Heart right ventricle (tissue), 16 donors: ENCODE measurements at regions not wholly inside any gene's neighbourhood (a gene's known extent, or its start where the extent isn't known, plus 50 kb on each side); places are given as distances from the start of the nearest gene placed in this dataset.

Experiments
- ATAC-seq, 8 donors: fragments of 200-7000 bp; cut with Tn5 transposase; one replicate each; pipeline ENCODE4 v1.9.1; 2020; ENCODE audit warnings: mild to moderate bottlenecking in 8 of 8, moderate library complexity in 8 of 8, moderate number of reproducible peaks in 1 of 8
- DNase-seq, 2 donors: peaks; one replicate each; pipeline ENCODE4 v3.0.0-alpha.2; 2020
- H3K27ac ChIP-seq, 10 donors: fragments of 200-600 bp; sonication (generic) in 2 of 10; one replicate each; pipeline versions ENCODE4 v1.5.0 to v1.8.0; 2020 to 2022; ENCODE audit warnings: mild to moderate bottlenecking in 3 of 10
- H3K27me3 ChIP-seq, 7 donors: fragments of 200-600 bp; one replicate each; pipeline ENCODE4 v1.8.0; 2021 to 2022; ENCODE audit warnings: mild to moderate bottlenecking in 2 of 7
- H3K36me3 ChIP-seq, 9 donors: fragments of 200-600 bp; sonication (generic) in 1 of 9; one replicate each; pipeline versions ENCODE4 v1.5.0 to v1.8.0; 2020 to 2022; ENCODE audit warnings: mild to moderate bottlenecking in 2 of 9
- H3K4me1 ChIP-seq, 9 donors: fragments of 200-600 bp; sonication (generic) in 1 of 9; one replicate each; pipeline versions ENCODE4 v1.5.0 to v1.8.0; 2020 to 2022; ENCODE audit warnings: mild to moderate bottlenecking in 4 of 9
- H3K4me3 ChIP-seq, 10 donors: fragments of 200-600 bp; sonication (generic) in 2 of 10; one replicate each; pipeline versions ENCODE4 v1.5.0 to v1.8.0; 2020 to 2022; ENCODE audit warnings: mild to moderate bottlenecking in 7 of 10, moderate library complexity in 2 of 10
- H3K9me3 ChIP-seq, 11 donors: fragments of 200-600 bp in 10 of 11; sonication (generic) in 2 of 11; one replicate each; pipeline versions ENCODE4 v1.5.0 to v1.8.0; 2013 to 2022; ENCODE audit warnings: mild to moderate bottlenecking in 2 of 11, control low read depth in 1 of 11, moderate library complexity in 1 of 11
- CTCF ChIP-seq, 9 donors: fragments of 200-600 bp; sonication (generic) in 2 of 9; IDR thresholded peaks; one replicate each; pipeline versions ENCODE4 v1.5.0 to v1.8.0; 2021 to 2022; ENCODE audit warnings: antibody characterized with exemption in 9 of 9, mild to moderate bottlenecking in 5 of 9, moderate library complexity in 1 of 9
- WGBS, 2 donors: extraction: QIAGEN DNeasy Blood & Tissue Kit; methylation state at CpG; one replicate each; pipeline ENCODE4 v1.1.7; 2013; ENCODE audit warnings: inconsistent platforms in 1 of 2; 5-methylcytosine and 5-hydroxymethylcytosine counted together
- intact Hi-C, 10 donors: fragments of 100-400 bp; cut with DNase I; formaldehyde crosslinking; loops; one replicate each; pipeline versions ENCODE4 v1.11.1 to v1.14.2; 2022
- donor health status: Arrhythmogenic right ventricular cardiomyopathy.
- donor health status: ischemic (EF 13 %, LVEDD 7.1; RV severe dilation, severe dysfunction).
- donor health status: healthy with polysubstance abuse.
- donor health status: DM: no; HTN: yes; CAD: no.
- donor health status: DM: no; HTN: no; CAD: no.
- donor health status: ischemic (EF 25% LVEDD 6.9; RV normal size, moderate dysfunction).
- donor health status: ischemic (EF 25% LVEDD 5.7; RV mildly dilated, moderate dysfunction).
- donor health status: healthy.
- donor health status: DM: yes; HTN: yes; CAD: no.
- donor health status: Ischemic cardiomyopathy.
- donor health status: ischemic (EF 35%, LVEDD 5.7; RV mildly dilated, moderate dysfunction).
- donor health status: nonischemic (EF 11% LVEDD 7.7; RV severe dilation, severe dysfunction).
- donor health status: DM: yes; HTN: yes; CAD: no.
- donor health status: PGD.
- donor health status: ischemic (EF 29% LVEDD 5.4; RV normal size, mild dysfunction).
- donor health status: nonischemic (EF 23%, LVEDD 6.1; RV moderate dilation, normal function).

GRCh38 chr3:59514865-59515482 is 465.1 kb upstream of the CFAP20DC start:
- no peaks in the 10 kb centered on the region for H3K4me1 ChIP-seq
- DNase-seq (no peak), ATAC-seq (no peak)
- WGBS, 2 donors = 67 to 69% methylated on average over 7 of the region's 7 CpGs
- H3K36me3 ChIP-seq = no peaks in the 10 kb centered on the region
- no peak overlapping the region for H3K27ac ChIP-seq
- H3K9me3 ChIP-seq = no peaks in the 10 kb centered on the region
- no peak for TF ChIP-seq CTCF (IDR thresholded peaks at IDR 0.05)
- intact Hi-C loops = no loop called here
- no peaks in the 10 kb centered on the region for H3K27me3 ChIP-seq
- no peak overlapping the region for H3K4me3 ChIP-seq

DNA sequence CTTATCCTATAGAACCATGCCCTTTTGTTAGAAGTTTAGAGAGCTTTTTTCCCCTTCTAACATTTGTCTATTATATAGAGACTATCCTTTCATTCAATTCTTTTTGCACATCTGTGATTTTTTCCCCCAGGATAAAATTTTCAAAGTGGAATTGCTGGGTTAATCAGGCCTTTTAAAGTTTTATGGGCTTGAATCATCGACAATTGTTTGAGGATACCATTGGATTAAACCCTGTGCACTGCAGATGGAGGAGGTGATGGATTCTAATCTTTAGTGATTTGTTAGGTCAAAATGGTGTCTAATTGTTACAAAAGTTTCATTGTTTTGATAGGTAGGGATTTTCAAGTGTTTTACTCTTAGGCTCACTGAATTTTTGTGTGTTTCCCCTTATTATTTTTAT is 463.7 kb upstream of the CFAP20DC start:
- 88 to 90% methylated on average over 1 of the region's 1 CpG for WGBS, 2 donors

DNA sequence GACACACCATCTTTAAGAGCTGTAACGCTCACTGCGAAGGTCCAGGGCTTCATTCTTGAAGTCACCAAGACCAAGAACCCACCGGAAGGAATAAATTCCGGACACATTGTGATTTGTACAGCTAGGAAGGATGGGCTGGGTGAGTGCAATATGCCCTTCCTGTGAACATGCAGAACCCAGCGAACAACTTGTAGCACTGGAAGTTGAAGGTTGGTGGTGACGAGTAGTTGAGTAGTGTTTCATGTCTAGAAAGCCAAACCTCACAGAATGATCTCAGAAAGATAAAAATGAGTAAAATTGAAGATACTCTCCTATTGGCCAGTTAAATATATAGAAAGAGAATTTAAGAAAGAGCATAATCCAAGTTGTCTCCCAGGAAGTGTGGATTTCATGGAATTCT is 462.2 kb upstream of the CFAP20DC start:
- H3K27ac ChIP-seq = no peak overlapping the region
- no peak for ATAC-seq
- intact Hi-C loops = no loop called here
- H3K4me3 ChIP-seq = no peak overlapping the region
- H3K9me3 ChIP-seq = no peaks in the 10 kb centered on the region
- no peaks in the 10 kb centered on the region for H3K4me1 ChIP-seq
- no peak for DNase-seq
- 73 to 83% methylated on average over 6 of the region's 6 CpGs for WGBS, 2 donors
- no peaks in the 10 kb centered on the region for H3K36me3 ChIP-seq
- no peak for TF ChIP-seq CTCF (IDR thresholded peaks at IDR 0.05)
- H3K27me3 ChIP-seq = no peaks in the 10 kb centered on the region

More for the DNA sequence above, 463.7 kb upstream of the CFAP20DC start:
- Histone ChIP-seq H3K4me3 (no peak overlapping the region), H3K4me1 (no peaks in the 10 kb centered on the region), H3K27me3 (no peaks in the 10 kb centered on the region), H3K27ac (no peak overlapping the region), H3K36me3 (no peaks in the 10 kb centered on the region), H3K9me3 (no peaks in the 10 kb centered on the region)
- ATAC-seq = no peak
- TF ChIP-seq CTCF (IDR thresholded peaks at IDR 0.05) = no peak
- DNase-seq = no peak
- intact Hi-C loops = no loop called here

- whole genome bisulfite sequencing, 2 donors = 39 to 43% methylated on average over 4 of the region's 4 CpGs
- H3K27ac ChIP-seq = no peak overlapping the region
- no peaks in the 10 kb centered on the region for H3K9me3 ChIP-seq
- intact Hi-C loops = no loop called here
- no peak for DNase-seq
- no peaks in the 10 kb centered on the region for H3K27me3 ChIP-seq
- no peaks in the 10 kb centered on the region for H3K4me1 ChIP-seq
- ATAC-seq = no peak
- no peak overlapping the region for H3K4me3 ChIP-seq
- no peak for TF ChIP-seq CTCF (IDR thresholded peaks at IDR 0.05)
- no peaks in the 10 kb centered on the region for H3K36me3 ChIP-seq
Measured at GRCh38 chr3:59510576-59510975, 460.8 kb upstream of the CFAP20DC start.
